ENCODE measurements at regions not wholly inside any gene's neighbourhood (a gene's known extent, or its start where the extent isn't known, plus 50 kb on each side); places are given as distances from the start of the nearest gene placed in this dataset.

DNA sequence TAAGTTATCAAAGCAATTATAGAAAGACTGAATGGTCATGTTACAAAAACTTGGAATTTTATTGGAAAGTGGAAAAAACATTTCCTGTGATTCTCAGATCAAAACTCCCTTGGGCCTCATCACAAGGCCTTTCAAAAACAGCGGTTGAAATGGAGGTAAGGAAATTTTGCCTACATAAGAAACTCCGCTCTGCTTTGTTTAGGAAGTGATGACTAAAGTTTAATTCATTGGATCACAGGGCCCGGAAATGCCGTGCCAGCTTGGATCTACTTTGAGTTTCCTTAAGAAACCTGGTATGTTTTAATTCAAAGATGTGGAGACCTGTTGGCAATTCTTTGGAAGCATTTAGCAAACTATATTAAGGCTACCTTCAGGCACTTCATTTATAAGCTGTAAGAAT is 143.9 kb upstream of the MME start:
- H4K8ac ChIP-seq (ENCODE audit: low read length) = no peak overlapping the region
- H2BK120ac ChIP-seq (ENCODE audit: low read depth, low read length) = no peak overlapping the region
- no peak overlapping the region for H2BK5ac ChIP-seq (ENCODE audit: low read depth, low read length, poor library complexity, severe bottlenecking)
- no peak overlapping the region for H3K14ac ChIP-seq (ENCODE audit: low read length in 2 of 2)
- no peaks in the 10 kb centered on the region for H3K27me3 ChIP-seq (ENCODE audit: control insufficient read depth in 1 of 2, insufficient read depth in 1 of 2, low read length in 2 of 2)
- H2AFZ ChIP-seq (ENCODE audit: low read depth, low read length) = no peak overlapping the region
- H3K79me1 ChIP-seq (replicated peaks; ENCODE audit: low read length, poor library complexity, severe bottlenecking) = no peaks in the 10 kb centered on the region
- H3K9me3 ChIP-seq (ENCODE audit: control insufficient read depth, low read length) = peaks cover 4% of the 10 kb centered on the region
- H3K9ac ChIP-seq (ENCODE audit: low read length) = no peak overlapping the region
- H2BK12ac ChIP-seq (ENCODE audit: low read length in 2 of 2) = no peak overlapping the region
- H3K23ac ChIP-seq (ENCODE audit: low read length in 2 of 2) = no peak overlapping the region
- no peak overlapping the region for H3K4ac ChIP-seq (ENCODE audit: low read depth in 1 of 2, low read length in 2 of 2)
- H4K91ac ChIP-seq (ENCODE audit: low read length) = no peak overlapping the region
- DNase-seq = no peak
- no peak overlapping the region for H3K27ac ChIP-seq (ENCODE audit: low read length, poor library complexity, severe bottlenecking)
- H3K4me1 ChIP-seq (ENCODE audit: control insufficient read depth, insufficient read depth, low read depth, low read length) = no peaks in the 10 kb centered on the region
- H3K4me3 ChIP-seq (ENCODE audit: insufficient read depth in 1 of 2, low read depth in 1 of 2, low read length in 2 of 2) = no peak overlapping the region
- H3K4me2 ChIP-seq (ENCODE audit: low read length, poor library complexity, severe bottlenecking) = no peak overlapping the region
- no peak overlapping the region for H3K18ac ChIP-seq (ENCODE audit: low read depth in 1 of 2, low read length in 2 of 2)
- H2AK5ac ChIP-seq (ENCODE audit: low read length, severe bottlenecking) = no peak overlapping the region
- WGBS = 96% methylated on average over 4 of the region's 4 CpGs
- H3K36me3 ChIP-seq (ENCODE audit: control insufficient read depth in 1 of 2, insufficient read depth in 2 of 2, low read depth in 1 of 2, low read length in 2 of 2) = no peaks in the 10 kb centered on the region
- no peak overlapping the region for H2BK15ac ChIP-seq (ENCODE audit: low read depth, poor library complexity, severe bottlenecking)

- Histone ChIP-seq H3K27me3 (ENCODE audit: control insufficient read depth in 1 of 2, insufficient read depth in 1 of 2, low read length in 2 of 2) (no peaks in the 10 kb centered on the region), H3K36me3 (ENCODE audit: control insufficient read depth in 1 of 2, insufficient read depth in 2 of 2, low read depth in 1 of 2, low read length in 2 of 2) (no peaks in the 10 kb centered on the region), H3K27ac (ENCODE audit: low read length, poor library complexity, severe bottlenecking) (no peak overlapping the region), H2BK15ac (ENCODE audit: low read depth, poor library complexity, severe bottlenecking) (no peak overlapping the region), H3K79me1 (replicated peaks; ENCODE audit: low read length, poor library complexity, severe bottlenecking) (no peaks in the 10 kb centered on the region), H3K4ac (ENCODE audit: low read depth in 1 of 2, low read length in 2 of 2) (no peak overlapping the region), H3K23ac (ENCODE audit: low read length in 2 of 2) (no peak overlapping the region), H3K14ac (ENCODE audit: low read length in 2 of 2) (no peak overlapping the region), H3K4me3 (ENCODE audit: insufficient read depth in 1 of 2, low read depth in 1 of 2, low read length in 2 of 2) (no peak overlapping the region), H3K18ac (ENCODE audit: low read depth in 1 of 2, low read length in 2 of 2) (no peak overlapping the region), H2AFZ (ENCODE audit: low read depth, low read length) (no peak overlapping the region), H2BK12ac (ENCODE audit: low read length in 2 of 2) (no peak overlapping the region), H2AK5ac (ENCODE audit: low read length, severe bottlenecking) (no peak overlapping the region), H3K9me3 (ENCODE audit: control insufficient read depth, low read length) (no peaks in the 10 kb centered on the region), H3K4me1 (ENCODE audit: control insufficient read depth, insufficient read depth, low read depth, low read length) (no peaks in the 10 kb centered on the region), H2BK120ac (ENCODE audit: low read depth, low read length) (no peak overlapping the region), H3K9ac (ENCODE audit: low read length) (no peak overlapping the region), H4K8ac (ENCODE audit: low read length) (no peak overlapping the region), H4K91ac (ENCODE audit: low read length) (no peak overlapping the region), H3K4me2 (ENCODE audit: low read length, poor library complexity, severe bottlenecking) (no peak overlapping the region), H2BK5ac (ENCODE audit: low read depth, low read length, poor library complexity, severe bottlenecking) (no peak overlapping the region)
- DNase-seq = no peak
Observed at GRCh38 chr3:154933581-154933980, 146.5 kb upstream of the MME start.

DNA sequence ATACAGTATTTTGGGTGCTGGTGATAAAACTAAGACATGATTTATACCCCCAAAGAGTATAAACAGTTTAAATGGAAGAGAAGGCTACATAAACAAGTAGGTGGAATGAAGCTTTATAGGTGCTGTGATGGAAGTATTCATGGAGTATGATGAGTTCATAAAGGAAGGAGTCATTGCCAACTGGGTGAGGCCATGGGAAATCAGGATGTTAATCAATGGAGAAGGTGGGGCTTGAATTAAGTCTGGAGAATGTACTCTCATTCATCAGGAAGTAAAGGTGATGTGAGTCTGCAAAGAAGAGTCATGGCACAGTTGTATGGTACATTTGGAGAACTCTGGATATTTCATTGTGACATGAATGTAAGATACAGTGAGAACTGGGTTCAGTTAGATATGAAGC is 147.5 kb upstream of the MME start:
- Histone ChIP-seq H4K8ac (ENCODE audit: low read length) (no peak overlapping the region), H3K27me3 (ENCODE audit: control insufficient read depth in 1 of 2, insufficient read depth in 1 of 2, low read length in 2 of 2) (no peaks in the 10 kb centered on the region), H3K9me3 (ENCODE audit: control insufficient read depth, low read length) (no peaks in the 10 kb centered on the region), H3K14ac (ENCODE audit: low read length in 2 of 2) (no peak overlapping the region), H3K9ac (ENCODE audit: low read length) (no peak overlapping the region), H3K36me3 (ENCODE audit: control insufficient read depth in 1 of 2, insufficient read depth in 2 of 2, low read depth in 1 of 2, low read length in 2 of 2) (no peaks in the 10 kb centered on the region), H3K18ac (ENCODE audit: low read depth in 1 of 2, low read length in 2 of 2) (no peak overlapping the region), H2BK15ac (ENCODE audit: low read depth, poor library complexity, severe bottlenecking) (no peak overlapping the region), H2AK5ac (ENCODE audit: low read length, severe bottlenecking) (no peak overlapping the region), H2AFZ (ENCODE audit: low read depth, low read length) (no peak overlapping the region), H3K23ac (ENCODE audit: low read length in 2 of 2) (no peak overlapping the region), H2BK120ac (ENCODE audit: low read depth, low read length) (no peak overlapping the region), H3K27ac (ENCODE audit: low read length, poor library complexity, severe bottlenecking) (no peak overlapping the region), H2BK5ac (ENCODE audit: low read depth, low read length, poor library complexity, severe bottlenecking) (no peak overlapping the region), H3K4me1 (ENCODE audit: control insufficient read depth, insufficient read depth, low read depth, low read length) (no peaks in the 10 kb centered on the region), H3K4me3 (ENCODE audit: insufficient read depth in 1 of 2, low read depth in 1 of 2, low read length in 2 of 2) (no peak overlapping the region), H3K4me2 (ENCODE audit: low read length, poor library complexity, severe bottlenecking) (no peak overlapping the region), H3K4ac (ENCODE audit: low read depth in 1 of 2, low read length in 2 of 2) (no peak overlapping the region), H3K79me1 (replicated peaks; ENCODE audit: low read length, poor library complexity, severe bottlenecking) (no peaks in the 10 kb centered on the region), H4K91ac (ENCODE audit: low read length) (no peak overlapping the region), H2BK12ac (ENCODE audit: low read length in 2 of 2) (no peak overlapping the region)
- no peak for DNase-seq

DNA sequence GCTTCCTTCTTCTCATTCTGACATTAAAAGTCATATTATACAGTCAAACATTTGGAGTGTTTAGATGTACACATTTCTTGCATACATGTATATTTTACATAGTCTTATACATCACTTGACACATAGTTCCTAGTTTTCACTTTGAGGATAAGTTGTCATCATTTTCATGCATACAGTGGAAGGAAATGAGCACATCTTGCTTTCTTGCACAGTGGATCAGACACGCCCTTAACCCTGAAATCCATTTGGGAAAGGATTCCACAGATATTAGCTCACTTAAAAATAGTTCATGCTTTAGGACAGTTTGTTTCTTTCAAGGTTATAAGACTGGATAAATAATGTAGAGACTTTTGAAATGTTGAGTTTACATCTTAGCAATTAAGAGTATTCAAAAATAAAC is 148.6 kb upstream of the MME start:
- peak; percentile 29 for DNase-seq
- Histone ChIP-seq H3K27me3 (ENCODE audit: control insufficient read depth in 1 of 2, insufficient read depth in 1 of 2, low read length in 2 of 2) (no peaks in the 10 kb centered on the region), H2BK120ac (ENCODE audit: low read depth, low read length) (no peak overlapping the region), H4K91ac (ENCODE audit: low read length) (no peak overlapping the region), H3K14ac (ENCODE audit: low read length in 2 of 2) (no peak overlapping the region), H3K9ac (ENCODE audit: low read length) (peak overlapping the region; percentile 67), H2AFZ (ENCODE audit: low read depth, low read length) (no peak overlapping the region), H2BK5ac (ENCODE audit: low read depth, low read length, poor library complexity, severe bottlenecking) (no peak overlapping the region), H3K23ac (ENCODE audit: low read length in 2 of 2) (no peak overlapping the region), H3K4me1 (ENCODE audit: control insufficient read depth, insufficient read depth, low read depth, low read length) (no peaks in the 10 kb centered on the region), H3K4me2 (ENCODE audit: low read length, poor library complexity, severe bottlenecking) (no peak overlapping the region), H3K36me3 (ENCODE audit: control insufficient read depth in 1 of 2, insufficient read depth in 2 of 2, low read depth in 1 of 2, low read length in 2 of 2) (no peaks in the 10 kb centered on the region), H3K4me3 (ENCODE audit: insufficient read depth in 1 of 2, low read depth in 1 of 2, low read length in 2 of 2) (no peak overlapping the region), H3K18ac (ENCODE audit: low read depth in 1 of 2, low read length in 2 of 2) (no peak overlapping the region), H3K9me3 (ENCODE audit: control insufficient read depth, low read length) (no peaks in the 10 kb centered on the region), H4K8ac (ENCODE audit: low read length) (no peak overlapping the region), H3K27ac (ENCODE audit: low read length, poor library complexity, severe bottlenecking) (no peak overlapping the region), H2BK15ac (ENCODE audit: low read depth, poor library complexity, severe bottlenecking) (no peak overlapping the region), H2AK5ac (ENCODE audit: low read length, severe bottlenecking) (no peak overlapping the region), H2BK12ac (ENCODE audit: low read length in 2 of 2) (no peak overlapping the region), H3K4ac (ENCODE audit: low read depth in 1 of 2, low read length in 2 of 2) (no peak overlapping the region), H3K79me1 (replicated peaks; ENCODE audit: low read length, poor library complexity, severe bottlenecking) (no peaks in the 10 kb centered on the region)
- 33% methylated on average over 1 of the region's 1 CpG for whole genome bisulfite sequencing

All from mesenchymal stem cell (in vitro differentiated cells and primary cell).